ENCODE measurements at regions not wholly inside any gene's neighbourhood (a gene's known extent, or its start where the extent isn't known, plus 50 kb on each side); places are given as distances from the start of the nearest gene placed in this dataset.

- peaks cover 43% of the 10 kb centered on the region for H3K27me3 ChIP-seq (replicated peaks; ENCODE audit: control insufficient read depth, insufficient read depth, low read length)
- no peaks in the 10 kb centered on the region for H3K36me3 ChIP-seq (ENCODE audit: control insufficient read depth, insufficient read depth, low read length, severe bottlenecking)
- H3K9ac ChIP-seq (ENCODE audit: low read length), result no peak overlapping the region
- H3K4me3 ChIP-seq (ENCODE audit: low read length), result no peak overlapping the region
- H3K9me3 ChIP-seq (ENCODE audit: control insufficient read depth, low read length), result no peaks in the 10 kb centered on the region
- H3K4me1 ChIP-seq (ENCODE audit: control insufficient read depth, insufficient read depth, low read length), result no peaks in the 10 kb centered on the region
- DNase-seq (ENCODE audit: low read depth), result no peak
Measured at GRCh38 chr2:15711126-15711860, 119.6 kb downstream of the DDX1 start.

GRCh38 chr2:15712551-15713342, 121.1 kb downstream of the DDX1 start:
- Histone ChIP-seq H3K27me3 (replicated peaks; ENCODE audit: control insufficient read depth, insufficient read depth, low read length) (peaks cover 47% of the 10 kb centered on the region), H3K9ac (ENCODE audit: low read length) (no peak overlapping the region)

GRCh38 chr2:15713475-15713874, 121.8 kb downstream of the DDX1 start:
- H3K9me3 ChIP-seq (ENCODE audit: control insufficient read depth, low read length), result no peaks in the 10 kb centered on the region
- H3K4me1 ChIP-seq (ENCODE audit: control insufficient read depth, insufficient read depth, low read length), result no peaks in the 10 kb centered on the region
- H3K4me3 ChIP-seq (ENCODE audit: low read length), result no peak overlapping the region
- no peak for DNase-seq (ENCODE audit: low read depth)
- peaks cover 47% of the 10 kb centered on the region for H3K27me3 ChIP-seq (replicated peaks; ENCODE audit: control insufficient read depth, insufficient read depth, low read length)
- no peaks in the 10 kb centered on the region for H3K36me3 ChIP-seq (ENCODE audit: control insufficient read depth, insufficient read depth, low read length, severe bottlenecking)
- H3K9ac ChIP-seq (ENCODE audit: low read length), result no peak overlapping the region

More at GRCh38 chr2:15712551-15713342, 121.1 kb downstream of the DDX1 start:
- no peaks in the 10 kb centered on the region for H3K36me3 ChIP-seq (ENCODE audit: control insufficient read depth, insufficient read depth, low read length, severe bottlenecking)
- H3K4me1 ChIP-seq (ENCODE audit: control insufficient read depth, insufficient read depth, low read length), result no peaks in the 10 kb centered on the region
- H3K4me3 ChIP-seq (ENCODE audit: low read length), result no peak overlapping the region
- no peaks in the 10 kb centered on the region for H3K9me3 ChIP-seq (ENCODE audit: control insufficient read depth, low read length)
- no peak for DNase-seq (ENCODE audit: low read depth)

- no peaks in the 10 kb centered on the region for H3K4me1 ChIP-seq (ENCODE audit: control insufficient read depth, insufficient read depth, low read length)
- no peak overlapping the region for H3K4me3 ChIP-seq (ENCODE audit: low read length)
- peaks cover 42% of the 10 kb centered on the region for H3K27me3 ChIP-seq (replicated peaks; ENCODE audit: control insufficient read depth, insufficient read depth, low read length)
- H3K9ac ChIP-seq (ENCODE audit: low read length), result no peak overlapping the region
- H3K36me3 ChIP-seq (ENCODE audit: control insufficient read depth, insufficient read depth, low read length, severe bottlenecking), result no peaks in the 10 kb centered on the region
- DNase-seq (ENCODE audit: low read depth), result no peak
- H3K9me3 ChIP-seq (ENCODE audit: control insufficient read depth, low read length), result no peaks in the 10 kb centered on the region
Measured at GRCh38 chr2:15714002-15714401, 122.3 kb downstream of the DDX1 start.

- no peak for DNase-seq (ENCODE audit: low read depth)
- Histone ChIP-seq H3K9ac (ENCODE audit: low read length) (no peak overlapping the region), H3K27me3 (replicated peaks; ENCODE audit: control insufficient read depth, insufficient read depth, low read length) (peaks cover 39% of the 10 kb centered on the region), H3K4me3 (ENCODE audit: low read length) (no peak overlapping the region), H3K9me3 (ENCODE audit: control insufficient read depth, low read length) (no peaks in the 10 kb centered on the region), H3K36me3 (ENCODE audit: control insufficient read depth, insufficient read depth, low read length, severe bottlenecking) (no peaks in the 10 kb centered on the region), H3K4me1 (ENCODE audit: control insufficient read depth, insufficient read depth, low read length) (no peaks in the 10 kb centered on the region)
Measured at GRCh38 chr2:15714609-15715008, 122.9 kb downstream of the DDX1 start.

- Histone ChIP-seq H3K36me3 (ENCODE audit: control insufficient read depth, insufficient read depth, low read length, severe bottlenecking) (no peaks in the 10 kb centered on the region), H3K27me3 (replicated peaks; ENCODE audit: control insufficient read depth, insufficient read depth, low read length) (peaks cover 34% of the 10 kb centered on the region), H3K9me3 (ENCODE audit: control insufficient read depth, low read length) (no peaks in the 10 kb centered on the region), H3K9ac (ENCODE audit: low read length) (no peak overlapping the region), H3K4me3 (ENCODE audit: low read length) (no peak overlapping the region), H3K4me1 (ENCODE audit: control insufficient read depth, insufficient read depth, low read length) (no peaks in the 10 kb centered on the region)
- DNase-seq (ENCODE audit: low read depth), result no peak
Measured at GRCh38 chr2:15715596-15715995, 123.9 kb downstream of the DDX1 start.

GRCh38 chr2:15718103-15718943, 126.7 kb downstream of the DDX1 start:
- no peak overlapping the region for H3K4me3 ChIP-seq (ENCODE audit: low read length)
- H3K36me3 ChIP-seq (ENCODE audit: control insufficient read depth, insufficient read depth, low read length, severe bottlenecking), result no peaks in the 10 kb centered on the region
- H3K9me3 ChIP-seq (ENCODE audit: control insufficient read depth, low read length), result no peaks in the 10 kb centered on the region
- no peak for DNase-seq (ENCODE audit: low read depth)
- no peak overlapping the region for H3K9ac ChIP-seq (ENCODE audit: low read length)
- no peaks in the 10 kb centered on the region for H3K4me1 ChIP-seq (ENCODE audit: control insufficient read depth, insufficient read depth, low read length)
- H3K27me3 ChIP-seq (replicated peaks; ENCODE audit: control insufficient read depth, insufficient read depth, low read length), result peaks cover 41% of the 10 kb centered on the region

- Histone ChIP-seq H3K4me1 (ENCODE audit: control insufficient read depth, insufficient read depth, low read length) (no peaks in the 10 kb centered on the region), H3K9me3 (ENCODE audit: control insufficient read depth, low read length) (no peaks in the 10 kb centered on the region), H3K36me3 (ENCODE audit: control insufficient read depth, insufficient read depth, low read length, severe bottlenecking) (no peaks in the 10 kb centered on the region), H3K9ac (ENCODE audit: low read length) (no peak overlapping the region), H3K4me3 (ENCODE audit: low read length) (no peak overlapping the region), H3K27me3 (replicated peaks; ENCODE audit: control insufficient read depth, insufficient read depth, low read length) (peaks cover 41% of the 10 kb centered on the region)
- no peak for DNase-seq (ENCODE audit: low read depth)
Measured at GRCh38 chr2:15718944-15719323, 127.3 kb downstream of the DDX1 start.

GRCh38 chr2:15719566-15720313, 128.1 kb downstream of the DDX1 start:
- no peak for DNase-seq (ENCODE audit: low read depth)
- Histone ChIP-seq H3K9ac (ENCODE audit: low read length) (no peak overlapping the region), H3K4me1 (ENCODE audit: control insufficient read depth, insufficient read depth, low read length) (no peaks in the 10 kb centered on the region), H3K9me3 (ENCODE audit: control insufficient read depth, low read length) (no peaks in the 10 kb centered on the region), H3K27me3 (replicated peaks; ENCODE audit: control insufficient read depth, insufficient read depth, low read length) (peaks cover 48% of the 10 kb centered on the region), H3K36me3 (ENCODE audit: control insufficient read depth, insufficient read depth, low read length, severe bottlenecking) (no peaks in the 10 kb centered on the region), H3K4me3 (ENCODE audit: low read length) (no peak overlapping the region)

- Histone ChIP-seq H3K36me3 (ENCODE audit: control insufficient read depth, insufficient read depth, low read length, severe bottlenecking) (no peaks in the 10 kb centered on the region), H3K4me1 (ENCODE audit: control insufficient read depth, insufficient read depth, low read length) (no peaks in the 10 kb centered on the region), H3K4me3 (ENCODE audit: low read length) (no peak overlapping the region), H3K9ac (ENCODE audit: low read length) (no peak overlapping the region), H3K27me3 (replicated peaks; ENCODE audit: control insufficient read depth, insufficient read depth, low read length) (peaks cover 52% of the 10 kb centered on the region), H3K9me3 (ENCODE audit: control insufficient read depth, low read length) (no peaks in the 10 kb centered on the region)
- DNase-seq (ENCODE audit: low read depth), result no peak
Measured at GRCh38 chr2:15720561-15721307, 129.1 kb downstream of the DDX1 start.
